ENCODE measurements at regions not wholly inside any gene's neighbourhood (a gene's known extent, or its start where the extent isn't known, plus 50 kb on each side); places are given as distances from the start of the nearest gene placed in this dataset.
"Not testable (repeated sequence)": the region's sequence is repeated elsewhere in the genome, so short reads cannot be mapped to it uniquely, and the experiment has no call there.

- H3K4me3 Mint-ChIP-seq; H3K79me2 ChIP-seq (ENCODE audit: insufficient read depth, low read length); H3K4me1 Mint-ChIP-seq; H3K9ac ChIP-seq (ENCODE audit: insufficient read depth, low read length, poor library complexity, severe bottlenecking); H3K27me3 ChIP-seq (ENCODE audit: control insufficient read depth in 2 of 2, insufficient read depth in 2 of 2, low read length in 2 of 2); H3K4me3 ChIP-seq (replicated peaks in 1 of 3; ENCODE audit: low read depth in 2 of 3, low read length in 3 of 3); H3K27ac Mint-ChIP-seq; H3K9me3 Mint-ChIP-seq; DNase-seq; H3K36me3 ChIP-seq (replicated peaks in 1 of 2; ENCODE audit: control insufficient read depth in 1 of 2, insufficient read depth in 2 of 2, low read length in 2 of 2); H3K36me3 Mint-ChIP-seq; H2AFZ ChIP-seq (ENCODE audit: insufficient read depth, low read depth, low read length, poor library complexity, severe bottlenecking); H3K4me2 ChIP-seq (replicated peaks; ENCODE audit: extremely low read depth, low read length, poor library complexity, severe bottlenecking); intact Hi-C loops (cut with micrococcal nuclease); H4K20me1 ChIP-seq (ENCODE audit: insufficient read depth, low read length); H3K9me3 ChIP-seq (replicated peaks in 1 of 2; ENCODE audit: control insufficient read depth in 1 of 2, insufficient read depth in 1 of 2, low read length in 2 of 2); H3K4me1 ChIP-seq (ENCODE audit: control insufficient read depth in 1 of 2, insufficient read depth in 2 of 2, low read length in 2 of 2); H3K27ac ChIP-seq (ENCODE audit: low read depth in 1 of 2, low read length in 2 of 2): not testable (repeated sequence)
- no CpG with 5 or more reads among the region's 5 CpGs for WGBS (ENCODE audit: insufficient coverage)
- peaks cover 0 to 11% (median 2%) of the 10 kb centered on the region in 3 donors for H3K27me3 Mint-ChIP-seq (ENCODE audit: low read depth in 3 of 3)
Observed at GRCh38 chr2:131602444-131602843, 74.8 kb downstream of the CCDC74A start.

- no CpG with 5 or more reads among the region's 2 CpGs for WGBS (ENCODE audit: insufficient coverage)
- H3K27me3 ChIP-seq (ENCODE audit: control insufficient read depth in 2 of 2, insufficient read depth in 2 of 2, low read length in 2 of 2); H3K27ac ChIP-seq (ENCODE audit: low read depth in 1 of 2, low read length in 2 of 2); H3K36me3 ChIP-seq (replicated peaks in 1 of 2; ENCODE audit: control insufficient read depth in 1 of 2, insufficient read depth in 2 of 2, low read length in 2 of 2); H3K27ac Mint-ChIP-seq; H4K20me1 ChIP-seq (ENCODE audit: insufficient read depth, low read length); H3K36me3 Mint-ChIP-seq; intact Hi-C loops (cut with micrococcal nuclease); H3K9me3 Mint-ChIP-seq; H3K9me3 ChIP-seq (replicated peaks in 1 of 2; ENCODE audit: control insufficient read depth in 1 of 2, insufficient read depth in 1 of 2, low read length in 2 of 2); H3K4me1 Mint-ChIP-seq; H3K4me2 ChIP-seq (replicated peaks; ENCODE audit: extremely low read depth, low read length, poor library complexity, severe bottlenecking); H3K4me3 Mint-ChIP-seq; H3K79me2 ChIP-seq (ENCODE audit: insufficient read depth, low read length); H3K27me3 Mint-ChIP-seq (ENCODE audit: low read depth in 3 of 3); H3K9ac ChIP-seq (ENCODE audit: insufficient read depth, low read length, poor library complexity, severe bottlenecking); H3K4me1 ChIP-seq (ENCODE audit: control insufficient read depth in 1 of 2, insufficient read depth in 2 of 2, low read length in 2 of 2); H2AFZ ChIP-seq (ENCODE audit: insufficient read depth, low read depth, low read length, poor library complexity, severe bottlenecking); H3K4me3 ChIP-seq (replicated peaks in 1 of 3; ENCODE audit: low read depth in 2 of 3, low read length in 3 of 3); DNase-seq: not testable (repeated sequence)
Observed at GRCh38 chr2:131604652-131605051, 77.0 kb downstream of the CCDC74A start.

- WGBS (ENCODE audit: insufficient coverage) = no CpG with 5 or more reads among the region's 1 CpG
- DNase-seq = not testable (repeated sequence)
Observed at GRCh38 chr2:131606366-131606765, 78.7 kb downstream of the CCDC74A start.

GRCh38 chr2:131607056-131607455, 79.4 kb downstream of the CCDC74A start:
- H4K20me1 ChIP-seq (ENCODE audit: insufficient read depth, low read length); H3K4me1 Mint-ChIP-seq; DNase-seq; H3K4me3 ChIP-seq (replicated peaks in 1 of 3; ENCODE audit: low read depth in 2 of 3, low read length in 3 of 3); H3K4me2 ChIP-seq (replicated peaks; ENCODE audit: extremely low read depth, low read length, poor library complexity, severe bottlenecking); intact Hi-C loops (cut with micrococcal nuclease); H3K9me3 ChIP-seq (replicated peaks in 1 of 2; ENCODE audit: control insufficient read depth in 1 of 2, insufficient read depth in 1 of 2, low read length in 2 of 2); H3K4me1 ChIP-seq (ENCODE audit: control insufficient read depth in 1 of 2, insufficient read depth in 2 of 2, low read length in 2 of 2); H3K27me3 Mint-ChIP-seq (ENCODE audit: low read depth in 3 of 3); H3K36me3 Mint-ChIP-seq; H3K9ac ChIP-seq (ENCODE audit: insufficient read depth, low read length, poor library complexity, severe bottlenecking); H3K9me3 Mint-ChIP-seq; H2AFZ ChIP-seq (ENCODE audit: insufficient read depth, low read depth, low read length, poor library complexity, severe bottlenecking); H3K79me2 ChIP-seq (ENCODE audit: insufficient read depth, low read length); H3K27me3 ChIP-seq (ENCODE audit: control insufficient read depth in 2 of 2, insufficient read depth in 2 of 2, low read length in 2 of 2); H3K27ac Mint-ChIP-seq; H3K27ac ChIP-seq (ENCODE audit: low read depth in 1 of 2, low read length in 2 of 2); H3K36me3 ChIP-seq (replicated peaks in 1 of 2; ENCODE audit: control insufficient read depth in 1 of 2, insufficient read depth in 2 of 2, low read length in 2 of 2); H3K4me3 Mint-ChIP-seq: not testable (repeated sequence)
- 80% methylated on average over 2 of the region's 5 CpGs for WGBS (ENCODE audit: insufficient coverage)

More at GRCh38 chr2:131606366-131606765, 78.7 kb downstream of the CCDC74A start:
- H3K4me1 ChIP-seq (ENCODE audit: control insufficient read depth in 1 of 2, insufficient read depth in 2 of 2, low read length in 2 of 2); H3K4me2 ChIP-seq (replicated peaks; ENCODE audit: extremely low read depth, low read length, poor library complexity, severe bottlenecking); H4K20me1 ChIP-seq (ENCODE audit: insufficient read depth, low read length); H3K9me3 Mint-ChIP-seq; H3K9me3 ChIP-seq (replicated peaks in 1 of 2; ENCODE audit: control insufficient read depth in 1 of 2, insufficient read depth in 1 of 2, low read length in 2 of 2); H3K36me3 Mint-ChIP-seq; H3K4me3 Mint-ChIP-seq; H3K36me3 ChIP-seq (replicated peaks in 1 of 2; ENCODE audit: control insufficient read depth in 1 of 2, insufficient read depth in 2 of 2, low read length in 2 of 2); H3K27ac ChIP-seq (ENCODE audit: low read depth in 1 of 2, low read length in 2 of 2); H3K79me2 ChIP-seq (ENCODE audit: insufficient read depth, low read length); H3K27me3 ChIP-seq (ENCODE audit: control insufficient read depth in 2 of 2, insufficient read depth in 2 of 2, low read length in 2 of 2); H3K27me3 Mint-ChIP-seq (ENCODE audit: low read depth in 3 of 3); H3K4me1 Mint-ChIP-seq; H2AFZ ChIP-seq (ENCODE audit: insufficient read depth, low read depth, low read length, poor library complexity, severe bottlenecking); H3K27ac Mint-ChIP-seq; H3K9ac ChIP-seq (ENCODE audit: insufficient read depth, low read length, poor library complexity, severe bottlenecking); intact Hi-C loops (cut with micrococcal nuclease); H3K4me3 ChIP-seq (replicated peaks in 1 of 3; ENCODE audit: low read depth in 2 of 3, low read length in 3 of 3): not testable (repeated sequence)
